ENCODE measurements at regions not wholly inside any gene's neighbourhood (a gene's known extent, or its start where the extent isn't known, plus 50 kb on each side); places are given as distances from the start of the nearest gene placed in this dataset.
"Not testable (repeated sequence)": the region's sequence is repeated elsewhere in the genome, so short reads cannot be mapped to it uniquely, and the experiment has no call there.

DNA sequence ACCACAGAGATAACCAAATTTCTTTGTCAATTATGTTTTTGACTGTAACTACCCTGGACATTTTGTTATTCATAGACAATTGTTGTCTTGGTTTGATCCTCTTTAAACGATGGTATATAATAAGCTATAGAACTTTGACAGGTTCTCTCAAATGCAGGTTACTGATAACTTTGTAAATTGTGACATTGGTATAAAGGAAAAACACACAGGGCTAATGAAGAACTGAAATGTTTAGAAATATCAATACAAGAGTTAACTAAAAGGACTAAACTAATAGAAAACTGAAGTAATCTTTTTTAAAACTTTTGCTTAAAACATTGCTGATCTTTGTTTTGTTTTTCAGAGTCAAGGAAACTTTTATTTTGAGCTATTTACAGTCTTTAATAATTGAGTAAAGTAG, 124.8 kb downstream of the TPBG start:
- no peaks in the 10 kb centered on the region for H3K4me1 Mint-ChIP-seq (ENCODE audit: unreplicated experiment)
- TF ChIP-seq, protein P1, sequence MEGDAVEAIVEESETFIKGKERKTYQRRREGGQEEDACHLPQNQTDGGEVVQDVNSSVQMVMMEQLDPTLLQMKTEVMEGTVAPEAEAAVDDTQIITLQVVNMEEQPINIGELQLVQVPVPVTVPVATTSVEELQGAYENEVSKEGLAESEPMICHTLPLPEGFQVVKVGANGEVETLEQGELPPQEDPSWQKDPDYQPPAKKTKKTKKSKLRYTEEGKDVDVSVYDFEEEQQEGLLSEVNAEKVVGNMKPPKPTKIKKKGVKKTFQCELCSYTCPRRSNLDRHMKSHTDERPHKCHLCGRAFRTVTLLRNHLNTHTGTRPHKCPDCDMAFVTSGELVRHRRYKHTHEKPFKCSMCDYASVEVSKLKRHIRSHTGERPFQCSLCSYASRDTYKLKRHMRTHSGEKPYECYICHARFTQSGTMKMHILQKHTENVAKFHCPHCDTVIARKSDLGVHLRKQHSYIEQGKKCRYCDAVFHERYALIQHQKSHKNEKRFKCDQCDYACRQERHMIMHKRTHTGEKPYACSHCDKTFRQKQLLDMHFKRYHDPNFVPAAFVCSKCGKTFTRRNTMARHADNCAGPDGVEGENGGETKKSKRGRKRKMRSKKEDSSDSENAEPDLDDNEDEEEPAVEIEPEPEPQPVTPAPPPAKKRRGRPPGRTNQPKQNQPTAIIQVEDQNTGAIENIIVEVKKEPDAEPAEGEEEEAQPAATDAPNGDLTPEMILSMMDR (IDR thresholded peaks at IDR 0.05) = no peak
- DNase-seq (ENCODE audit: extremely low spot score, unreplicated experiment) = no peak

DNA sequence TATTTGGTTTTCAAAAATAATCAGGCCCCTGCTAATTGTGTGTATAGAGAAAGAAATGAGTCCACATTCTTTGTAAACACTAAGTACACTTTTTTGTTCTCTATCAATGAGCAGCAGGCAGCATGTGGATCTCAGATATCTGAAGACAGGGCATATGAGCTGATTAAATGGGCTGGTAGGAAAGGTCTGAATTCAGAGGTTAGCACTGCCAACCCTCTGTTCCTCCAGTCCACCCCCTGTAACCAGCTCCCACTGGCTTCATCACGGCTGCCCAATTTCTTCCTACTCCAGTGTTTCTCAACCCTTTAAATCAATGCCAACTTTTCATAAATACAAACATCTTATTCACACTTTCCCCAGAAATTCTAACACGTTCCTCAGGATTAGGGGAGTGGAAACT, 128.5 kb downstream of the TPBG start:
- no peaks in the 10 kb centered on the region for H3K4me1 Mint-ChIP-seq (ENCODE audit: unreplicated experiment)
- H3K4me3 Mint-ChIP-seq (ENCODE audit: unreplicated experiment) = no peak overlapping the region
- no peak overlapping the region for H3K27ac Mint-ChIP-seq (ENCODE audit: unreplicated experiment)
- DNase-seq (ENCODE audit: extremely low spot score, unreplicated experiment) = no peak
- no peaks in the 10 kb centered on the region for H3K36me3 Mint-ChIP-seq (ENCODE audit: unreplicated experiment)
- TF ChIP-seq, protein P1 (IDR thresholded peaks at IDR 0.05) = no peak
- H3K27me3 Mint-ChIP-seq (ENCODE audit: unreplicated experiment) = peaks cover 13% of the 10 kb centered on the region
- peaks cover 7% of the 10 kb centered on the region for H3K9me3 Mint-ChIP-seq (ENCODE audit: unreplicated experiment)

More for the DNA sequence above, 124.8 kb downstream of the TPBG start:
- no peak overlapping the region for H3K4me3 Mint-ChIP-seq (ENCODE audit: unreplicated experiment)
- no peaks in the 10 kb centered on the region for H3K36me3 Mint-ChIP-seq (ENCODE audit: unreplicated experiment)
- H3K27ac Mint-ChIP-seq (ENCODE audit: unreplicated experiment) = no peak overlapping the region
- H3K9me3 Mint-ChIP-seq (ENCODE audit: unreplicated experiment) = peaks cover 17% of the 10 kb centered on the region
- H3K27me3 Mint-ChIP-seq (ENCODE audit: unreplicated experiment) = peaks cover 13% of the 10 kb centered on the region

DNA sequence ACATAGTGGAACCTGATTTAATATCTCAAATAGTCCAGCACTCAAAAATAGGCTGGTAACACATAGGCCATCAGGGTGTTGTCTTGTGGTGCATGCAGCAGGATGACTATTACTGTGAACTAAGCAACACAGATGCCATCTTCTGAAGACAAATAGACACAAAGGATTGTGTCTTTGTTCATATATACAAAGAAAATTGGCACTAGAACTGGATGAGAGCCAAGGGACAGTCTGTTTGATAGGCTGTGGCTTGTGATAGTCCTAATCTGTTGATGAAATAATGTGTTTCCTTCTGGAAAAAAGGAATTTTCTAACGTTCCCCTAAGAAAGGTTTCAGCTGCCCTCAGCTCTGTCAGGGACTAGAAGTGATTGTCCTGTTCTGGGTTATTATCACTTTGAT, 129.8 kb downstream of the TPBG start:
- no peaks in the 10 kb centered on the region for H3K36me3 Mint-ChIP-seq (ENCODE audit: unreplicated experiment)
- no peak overlapping the region for H3K4me3 Mint-ChIP-seq (ENCODE audit: unreplicated experiment)
- TF ChIP-seq, protein P1 (IDR thresholded peaks at IDR 0.05) = no peak
- no peak overlapping the region for H3K27ac Mint-ChIP-seq (ENCODE audit: unreplicated experiment)
- peaks cover 4% of the 10 kb centered on the region for H3K9me3 Mint-ChIP-seq (ENCODE audit: unreplicated experiment)
- DNase-seq (ENCODE audit: extremely low spot score, unreplicated experiment) = no peak
- peaks cover 13% of the 10 kb centered on the region for H3K27me3 Mint-ChIP-seq (ENCODE audit: unreplicated experiment)
- H3K4me1 Mint-ChIP-seq (ENCODE audit: unreplicated experiment) = no peaks in the 10 kb centered on the region

DNA sequence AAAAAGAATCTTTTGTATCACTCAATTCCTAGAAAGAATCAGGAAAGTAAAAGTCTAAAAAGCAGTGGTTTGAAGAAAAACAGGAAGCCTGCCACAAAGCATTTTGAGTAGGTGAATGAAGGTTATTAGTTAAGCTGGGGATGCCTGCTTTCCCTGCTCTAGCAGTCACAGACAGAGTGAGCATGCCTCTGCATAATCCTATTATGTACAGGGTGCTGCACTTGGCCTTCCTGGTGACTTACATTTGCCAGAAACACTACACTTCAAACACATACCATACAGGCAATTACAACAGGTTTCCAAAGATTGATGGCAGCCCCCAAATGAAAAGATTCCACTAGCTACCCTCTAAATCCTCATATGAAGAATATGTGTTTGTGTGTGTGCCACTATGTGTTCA, 130.8 kb downstream of the TPBG start:
- Mint-ChIP-seq H3K9me3 (ENCODE audit: unreplicated experiment) (peaks cover 3% of the 10 kb centered on the region), H3K36me3 (ENCODE audit: unreplicated experiment) (no peaks in the 10 kb centered on the region), H3K27me3 (ENCODE audit: unreplicated experiment) (peaks cover 18% of the 10 kb centered on the region), H3K27ac (ENCODE audit: unreplicated experiment) (no peak overlapping the region), H3K4me1 (ENCODE audit: unreplicated experiment) (no peaks in the 10 kb centered on the region), H3K4me3 (ENCODE audit: unreplicated experiment) (no peak overlapping the region)
- DNase-seq (ENCODE audit: extremely low spot score, unreplicated experiment) = no peak
- TF ChIP-seq, protein P1 (IDR thresholded peaks at IDR 0.05) = no peak

DNA sequence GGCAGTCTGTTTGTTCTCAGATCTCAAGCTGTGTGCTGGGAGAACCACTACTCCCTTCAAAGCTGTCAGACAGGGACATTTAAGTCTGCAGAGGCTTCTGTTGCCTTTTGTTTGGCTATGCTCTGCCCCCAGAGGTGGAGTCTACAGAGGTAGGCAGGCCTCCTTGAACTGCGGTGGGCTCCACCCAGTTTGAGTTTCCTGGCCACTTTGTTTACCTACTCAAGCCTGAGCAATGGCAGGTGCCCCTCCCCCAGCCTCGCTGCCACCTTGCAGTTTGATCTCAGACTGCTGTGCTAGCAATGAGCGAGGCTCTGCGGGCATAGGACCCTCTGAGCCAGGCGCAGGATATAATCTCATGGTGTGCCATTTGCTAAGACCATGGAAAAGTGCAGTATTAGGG, 138.3 kb downstream of the TPBG start:
- H3K36me3 Mint-ChIP-seq (ENCODE audit: unreplicated experiment); DNase-seq (ENCODE audit: extremely low spot score, unreplicated experiment); H3K27ac Mint-ChIP-seq (ENCODE audit: unreplicated experiment); H3K4me3 Mint-ChIP-seq (ENCODE audit: unreplicated experiment); H3K4me1 Mint-ChIP-seq (ENCODE audit: unreplicated experiment): not testable (repeated sequence)
- Mint-ChIP-seq H3K9me3 (ENCODE audit: unreplicated experiment) (peaks cover 12% of the 10 kb centered on the region), H3K27me3 (ENCODE audit: unreplicated experiment) (peaks cover 38% of the 10 kb centered on the region)

DNA sequence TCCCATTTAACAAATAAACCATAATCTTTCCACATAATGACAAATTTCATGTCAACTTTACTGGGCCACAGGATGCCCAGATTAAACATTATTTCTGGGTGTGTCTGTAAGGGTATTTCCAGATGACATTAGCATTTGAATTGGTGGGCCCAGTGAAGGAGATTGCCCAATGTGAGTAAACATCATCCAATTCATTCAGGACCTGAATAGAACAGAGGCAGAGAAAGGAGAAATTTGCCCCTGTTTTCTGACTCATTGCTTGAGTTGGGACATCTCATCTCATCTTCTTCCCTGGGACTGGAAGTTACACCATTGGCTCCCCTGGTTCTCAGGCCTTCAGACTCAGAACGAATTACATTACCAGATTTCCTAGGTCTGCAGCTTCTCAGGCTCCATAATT, 142.9 kb downstream of the TPBG start:
- Mint-ChIP-seq H3K36me3 (ENCODE audit: unreplicated experiment) (no peaks in the 10 kb centered on the region), H3K4me1 (ENCODE audit: unreplicated experiment) (no peaks in the 10 kb centered on the region), H3K9me3 (ENCODE audit: unreplicated experiment) (peaks cover 12% of the 10 kb centered on the region), H3K4me3 (ENCODE audit: unreplicated experiment) (no peak overlapping the region), H3K27ac (ENCODE audit: unreplicated experiment) (no peak overlapping the region), H3K27me3 (ENCODE audit: unreplicated experiment) (peaks cover 46% of the 10 kb centered on the region)
- TF ChIP-seq, protein P1 (IDR thresholded peaks at IDR 0.05) = no peak
- DNase-seq (ENCODE audit: extremely low spot score, unreplicated experiment) = no peak
